ENCODE measurements at regions not wholly inside any gene's neighbourhood (a gene's known extent, or its start where the extent isn't known, plus 50 kb on each side); places are given as distances from the start of the nearest gene placed in this dataset.

DNA sequence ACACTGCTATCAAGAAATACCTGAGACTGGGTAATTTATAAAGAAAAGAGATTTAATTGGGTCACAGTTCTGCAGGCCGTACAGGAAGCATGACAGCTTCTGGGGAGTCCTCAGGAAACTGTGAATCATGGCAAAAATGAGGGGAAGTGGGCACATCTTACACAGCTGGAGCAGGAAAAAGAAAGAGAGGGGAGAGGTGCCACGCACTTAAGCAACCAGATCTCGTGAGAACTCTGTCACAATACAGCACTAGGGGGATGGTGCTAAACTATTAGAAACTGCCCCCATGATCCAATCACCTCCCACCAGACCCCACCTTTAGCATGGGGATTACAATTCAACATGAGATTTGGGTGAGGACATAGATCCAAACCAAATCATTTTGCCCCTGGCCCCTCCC, 105.5 kb upstream of the CPLX2 start:
- no peak for DNase-seq

DNA sequence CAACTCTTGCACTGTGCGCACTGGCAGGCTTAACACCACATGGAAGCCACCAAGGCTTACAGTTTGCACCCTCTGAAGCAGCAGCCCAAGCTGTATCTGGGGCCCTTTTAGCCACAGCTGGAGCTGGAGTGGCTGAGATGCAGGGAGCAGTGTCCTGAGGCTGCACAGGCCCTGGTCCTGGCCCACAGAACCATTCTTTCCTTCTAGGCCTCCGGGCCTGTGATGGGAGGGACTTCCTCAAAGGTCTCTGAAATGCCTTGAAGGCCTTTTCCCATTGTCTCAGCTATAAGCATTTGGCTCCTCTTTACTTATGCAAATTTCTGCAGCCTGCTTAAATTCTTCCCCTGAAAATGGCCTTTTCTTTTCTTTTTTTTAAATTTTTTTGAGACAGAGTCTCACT, 104.4 kb upstream of the CPLX2 start:
- no peak for DNase-seq

DNA sequence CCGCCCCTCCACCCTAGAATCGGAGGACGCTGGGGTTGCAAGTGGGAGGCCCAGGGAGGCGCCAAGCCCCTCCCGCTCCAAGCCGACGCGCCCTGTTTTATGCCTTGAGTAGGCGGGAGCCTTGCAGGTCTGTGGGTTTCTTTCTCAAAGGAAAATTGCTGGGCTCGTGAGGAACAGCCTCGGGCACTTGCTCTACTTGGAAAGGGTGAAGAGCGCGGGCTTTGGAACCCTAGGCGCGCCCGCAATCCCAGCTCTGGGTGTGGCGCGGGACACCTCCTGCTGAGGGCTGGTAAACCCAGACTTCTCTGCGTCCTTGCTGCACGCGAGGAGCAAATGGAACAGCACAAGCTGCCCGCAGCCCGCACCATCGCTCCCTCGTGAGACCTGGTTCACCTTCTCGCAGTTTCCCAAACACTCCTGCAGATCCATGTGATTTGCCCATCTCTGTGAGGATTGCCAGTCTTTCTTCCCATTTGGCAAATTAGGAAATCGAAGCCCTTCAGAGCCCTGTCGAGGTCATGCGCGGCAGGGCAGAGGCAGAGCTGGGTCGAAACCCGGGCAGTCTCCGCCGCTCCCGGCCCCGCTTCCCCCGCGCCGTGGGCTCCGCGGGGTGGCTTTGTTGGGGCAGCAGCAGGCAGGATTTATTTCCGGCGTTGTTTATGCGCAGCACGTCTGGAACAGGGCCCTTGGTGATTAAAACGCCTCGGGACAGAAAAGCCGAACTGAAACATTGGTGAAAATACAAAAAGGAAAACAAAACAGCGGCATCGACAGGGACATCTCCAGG, 98.4 kb upstream of the CPLX2 start:
- DNase-seq = no peak

- DNase-seq = no peak
Measured at GRCh38 chr5:175773534-175774070, 97.8 kb upstream of the CPLX2 start.

DNA sequence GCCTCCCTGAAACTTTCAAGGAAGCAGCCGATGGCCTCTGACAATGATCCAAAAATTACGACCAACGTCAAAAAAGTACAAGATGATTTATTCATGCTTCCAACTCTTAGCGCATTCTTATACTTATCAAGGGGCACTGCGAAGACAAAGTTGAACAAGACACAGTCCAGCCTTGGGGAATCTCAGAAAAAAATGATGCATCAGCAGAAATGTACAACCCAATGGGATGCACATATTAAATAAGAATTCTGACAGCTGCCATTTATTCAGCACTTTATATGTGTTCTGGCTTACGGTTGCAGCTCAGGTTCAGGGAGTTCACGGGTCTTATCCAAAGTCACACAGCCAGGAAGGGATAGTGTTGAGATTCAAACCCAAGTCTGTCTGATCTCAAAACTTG, 96.0 kb upstream of the CPLX2 start:
- DNase-seq = no peak

DNA sequence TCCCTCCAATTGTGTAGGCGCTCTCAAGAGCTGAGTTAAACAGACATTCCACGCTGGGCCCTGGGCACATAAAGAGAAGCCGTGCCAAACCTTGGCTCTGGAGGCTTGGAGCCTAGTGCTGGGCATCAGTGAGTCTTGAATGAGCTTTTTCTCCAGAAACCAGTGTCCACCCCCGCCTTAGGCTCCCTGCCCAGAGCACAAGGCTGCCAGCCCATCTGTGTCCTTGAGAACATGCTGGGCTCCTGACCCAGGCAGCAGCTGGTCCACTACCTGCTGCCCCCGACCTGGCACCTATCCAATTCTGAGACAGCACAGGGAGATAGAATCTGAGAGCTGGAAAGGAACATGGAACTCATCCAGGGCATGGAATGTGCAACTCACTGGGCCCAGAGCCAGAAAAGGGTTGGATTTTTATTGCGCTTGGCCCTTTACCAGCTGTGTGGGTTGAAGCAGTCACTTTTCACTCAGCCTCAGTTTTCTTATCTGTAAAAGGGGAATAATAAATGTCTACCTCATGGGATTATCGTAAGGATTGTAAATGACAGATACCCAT, 92.4 kb upstream of the CPLX2 start:
- no peak for DNase-seq

DNA sequence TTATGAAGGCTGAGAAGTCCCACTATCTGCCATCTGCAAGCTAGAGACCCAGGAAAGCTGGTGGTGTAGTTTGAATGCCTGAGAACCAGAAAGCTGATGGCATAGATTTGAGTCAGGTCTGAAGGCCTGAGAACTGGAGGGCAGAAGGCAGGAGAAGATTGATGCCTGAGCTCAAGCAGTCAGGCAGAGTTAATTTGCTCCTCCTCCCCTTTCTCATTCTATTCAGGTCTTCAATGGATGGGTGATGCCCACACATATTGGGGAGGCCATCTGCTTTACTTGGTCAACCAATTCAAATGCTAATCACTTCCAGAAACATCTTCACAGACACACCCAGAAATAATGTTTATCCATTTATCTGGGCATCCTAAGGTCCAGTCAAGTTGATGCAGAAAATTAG, 87.6 kb upstream of the CPLX2 start:
- DNase-seq = no peak

- DNase-seq = no peak
Measured at GRCh38 chr5:175784230-175784629, 87.1 kb upstream of the CPLX2 start.

- no peak for DNase-seq
Measured at GRCh38 chr5:175785681-175786080, 85.7 kb upstream of the CPLX2 start.

GRCh38 chr5:175788155-175788787, 83.1 kb upstream of the CPLX2 start:
- no peak for DNase-seq

DNA sequence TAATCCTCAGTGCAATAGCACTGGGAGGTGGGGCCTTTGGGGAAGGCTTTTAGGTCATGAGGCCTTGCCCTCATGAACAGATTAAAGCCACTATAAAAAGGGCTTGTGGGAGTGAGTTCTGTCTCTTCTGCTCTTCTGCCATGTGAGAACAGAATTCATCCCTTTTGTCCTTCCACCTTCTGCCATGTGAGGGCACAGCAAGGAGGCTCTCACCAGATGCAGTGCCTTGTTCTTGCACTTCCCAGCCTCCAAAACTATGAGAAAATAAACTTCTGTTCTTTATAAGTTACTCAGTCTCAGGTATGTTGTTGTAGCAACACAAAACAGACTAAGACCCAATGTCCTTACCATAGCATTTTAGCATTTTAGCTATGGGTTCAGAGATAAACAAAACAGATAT, 81.7 kb upstream of the CPLX2 start:
- no peak for DNase-seq

GRCh38 chr5:175790796-175791195, 80.6 kb upstream of the CPLX2 start:
- DNase-seq = no peak

DNA sequence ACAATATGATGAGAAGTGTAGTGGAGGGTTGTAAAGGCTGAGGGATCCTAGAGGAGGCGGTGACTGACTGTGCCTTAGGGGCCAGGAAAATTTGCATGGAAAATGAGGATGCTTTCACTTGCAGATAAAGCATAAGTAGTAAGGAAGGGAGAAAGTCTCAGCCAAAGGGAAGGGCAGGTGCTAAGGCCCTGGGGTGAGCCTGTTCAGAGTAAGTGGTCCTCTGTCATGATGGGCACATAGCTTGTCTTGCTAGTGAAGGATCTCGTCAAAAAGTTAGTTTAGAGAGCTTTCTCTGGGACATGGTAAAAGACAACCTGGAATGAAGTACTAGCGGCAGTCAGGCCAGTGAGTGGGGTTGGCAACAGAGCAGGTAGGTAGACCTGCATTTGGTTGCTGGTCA, 75.4 kb upstream of the CPLX2 start:
- DNase-seq = no peak

DNA sequence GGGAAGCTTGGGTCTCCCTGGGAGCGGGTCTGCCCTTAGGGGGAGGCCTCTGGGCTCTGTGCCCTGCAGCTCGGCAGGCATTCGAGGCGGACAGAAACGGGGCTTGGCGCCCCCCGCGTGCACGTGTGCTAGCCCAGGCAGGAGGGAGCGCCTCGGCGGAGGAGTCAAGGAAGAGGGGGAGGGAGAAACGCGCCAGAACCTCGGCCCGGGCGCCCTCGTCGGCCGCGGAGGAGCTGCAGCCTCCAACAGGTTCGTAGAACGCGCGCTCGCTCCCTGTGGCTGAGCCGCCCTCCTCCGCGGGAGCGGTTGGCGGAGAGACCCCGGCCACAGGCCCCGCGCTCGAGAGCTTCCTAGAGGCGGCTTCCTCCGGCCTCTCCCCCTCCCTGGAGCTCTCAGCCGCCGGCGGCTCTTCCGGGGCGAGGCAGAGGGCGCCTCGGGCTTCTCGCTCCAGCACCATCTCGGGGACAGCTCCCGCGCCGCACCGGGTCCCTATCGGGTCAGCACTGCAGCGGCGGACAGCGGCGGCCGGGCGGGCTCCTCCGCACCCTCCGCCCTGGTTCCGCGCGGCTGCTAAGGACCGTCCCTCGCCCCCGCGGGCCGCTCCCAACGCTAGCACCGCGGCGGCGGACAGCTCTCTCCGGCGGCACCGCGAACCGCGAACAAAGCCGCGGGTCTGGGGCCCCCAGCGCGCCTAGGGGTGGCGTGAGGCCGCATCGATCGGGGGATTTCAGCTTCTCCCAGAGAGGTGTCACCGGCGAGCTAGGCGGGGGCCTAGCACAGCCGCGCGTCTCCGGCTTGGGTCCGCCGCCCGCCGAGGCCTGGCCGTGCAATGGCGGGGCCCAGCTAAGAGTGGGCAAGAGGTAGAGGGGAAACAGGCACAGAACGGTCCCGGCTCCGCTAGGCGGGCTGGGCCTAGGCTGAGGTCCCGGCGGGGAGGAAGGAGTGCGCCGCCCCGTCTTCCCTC, 74.6 kb upstream of the CPLX2 start:
- peak; percentile 80 to 84 for DNase-seq

DNA sequence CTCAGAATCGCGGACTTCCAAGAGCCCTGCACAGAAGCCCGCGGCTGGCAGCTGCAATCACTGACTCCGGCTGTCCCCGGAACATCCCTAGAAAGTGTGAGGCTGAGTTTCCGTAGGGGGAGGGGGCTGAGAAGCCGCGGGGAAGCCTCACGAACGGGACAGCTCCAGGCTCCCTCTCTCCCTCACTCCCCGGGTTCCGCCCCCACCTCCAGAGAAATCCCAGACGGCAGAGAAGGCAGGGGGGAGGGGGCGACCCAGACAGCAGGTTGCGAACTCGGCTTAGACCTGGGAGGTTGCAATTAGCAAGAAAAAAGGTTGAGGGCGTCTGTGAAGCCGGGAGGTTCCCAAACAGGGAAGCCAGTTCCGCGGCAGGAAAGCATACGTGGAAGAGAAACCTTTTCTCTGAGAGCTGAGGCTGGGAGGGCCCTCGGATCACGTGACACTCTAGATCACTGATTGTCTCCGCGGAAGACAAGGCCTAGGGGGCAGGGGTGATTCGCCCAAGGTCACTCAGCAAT, 73.8 kb upstream of the CPLX2 start:
- DNase-seq = no peak

DNA sequence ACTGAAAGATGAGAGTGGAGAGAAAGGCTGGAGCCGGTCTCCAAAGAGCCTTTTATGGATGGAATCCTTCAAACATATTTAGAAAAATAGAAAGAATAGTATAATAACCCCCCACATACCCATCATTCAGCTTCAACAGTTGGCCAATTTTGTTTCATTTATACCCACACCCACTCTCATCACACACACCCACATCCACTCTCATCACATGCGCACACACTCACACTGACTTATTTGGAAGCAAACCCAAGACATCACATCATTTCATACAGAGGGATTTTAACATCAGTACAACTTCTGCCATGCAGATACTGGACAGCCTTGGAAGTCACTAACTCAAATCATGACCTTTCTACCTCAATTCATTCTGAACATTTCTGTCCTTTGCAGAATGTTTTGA, 72.8 kb upstream of the CPLX2 start:
- no peak for DNase-seq

GRCh38 chr5:175800656-175801081, 70.7 kb upstream of the CPLX2 start:
- DNase-seq = no peak

GRCh38 chr5:175802361-175802760, 69.0 kb upstream of the CPLX2 start:
- DNase-seq = no peak

- no peak for DNase-seq
Measured at GRCh38 chr5:175803254-175803653, 68.1 kb upstream of the CPLX2 start.

- DNase-seq = no peak
Measured at GRCh38 chr5:175803736-175804454, 67.5 kb upstream of the CPLX2 start.

DNA sequence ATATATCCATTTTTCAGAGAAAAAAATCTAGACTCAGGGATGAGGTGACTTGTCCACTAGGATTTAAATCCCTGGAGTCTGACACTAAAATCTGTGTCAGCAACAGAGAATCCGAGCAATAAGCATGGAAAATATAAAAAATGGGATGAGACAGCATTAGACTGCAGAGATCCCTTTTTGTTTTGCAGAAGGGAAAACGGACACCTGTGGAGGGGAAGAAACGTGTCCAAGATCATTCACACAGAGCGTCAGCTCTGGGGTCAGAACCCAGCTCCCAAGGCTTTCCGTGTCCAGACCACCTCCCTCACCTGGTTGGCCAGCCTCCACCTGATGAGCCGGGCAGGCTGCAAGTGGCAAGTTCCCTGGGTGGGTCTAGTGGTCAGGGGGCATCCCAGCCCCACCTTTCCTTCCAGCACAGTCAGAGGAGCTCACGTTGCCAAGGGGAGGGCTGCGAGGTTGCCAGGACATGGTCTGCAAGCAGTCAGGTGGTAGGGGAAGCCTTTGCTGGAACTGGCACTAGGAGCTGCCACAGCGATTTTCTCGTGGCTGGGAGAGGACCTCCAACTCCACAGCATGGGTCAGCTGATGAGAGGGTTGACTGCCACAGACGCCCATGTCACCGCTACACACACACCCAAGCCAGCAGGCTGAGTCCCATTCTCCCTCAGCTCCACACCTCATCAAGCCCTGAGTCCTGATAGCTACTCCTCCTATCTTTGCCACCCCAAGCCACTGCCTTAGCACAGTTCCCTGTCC, 65.9 kb upstream of the CPLX2 start:
- no peak for DNase-seq

Data from activated CD4-positive, alpha-beta T cell treated with anti-CD3 and anti-CD28 coated beads, Interleukin-2, amount 50 U/mL, for 48 hours (primary cell).